Pancreas (tissue), 10 donors: ENCODE measurements at regions not wholly inside any gene's neighbourhood (a gene's known extent, or its start where the extent isn't known, plus 50 kb on each side); places are given as distances from the start of the nearest gene placed in this dataset.

Experiments
- ATAC-seq, 4 donors: fragments of 200-7000 bp; cut with Tn5 transposase; one replicate each; pipeline versions ENCODE4 v1.8.0 to v1.9.1; 2020; ENCODE audit warnings: mild to moderate bottlenecking in 4 of 4, moderate library complexity in 4 of 4
- DNase-seq, 6 donors: peaks; one replicate each; pipeline ENCODE4 v3.0.0-alpha.2; 2020
- FAIRE-seq: peaks from 2 replicates; lab custom pipeline; 2012; peaks lifted over from hg19 to GRCh38; lab: Jason Lieb, UNC
- H3K27ac ChIP-seq, 4 donors: fragments of 200-600 bp; sonication (generic); 1 replicate in 3 of 4; 2 replicates in 1 of 4; pipeline versions ENCODE4 v1.5.0 to v1.8.0; 2020
- H3K27me3 ChIP-seq, 4 donors: fragments of 200-600 bp; one replicate each; pipeline ENCODE4 v1.8.0; 2021
- H3K36me3 ChIP-seq, 3 donors: fragments of 200-600 bp; sonication (generic) in 1 of 3; one replicate each; pipeline versions ENCODE4 v1.5.0 to v1.8.0; 2020 to 2021
- H3K4me1 ChIP-seq, 3 donors: fragments of 200-600 bp; one replicate each; pipeline ENCODE4 v1.8.0; 2021
- H3K4me3 ChIP-seq, 4 donors: fragments of 200-600 bp; sonication (generic) in 2 of 4; one replicate each; pipeline versions ENCODE4 v1.5.0 to v1.8.0; 2020 to 2021
- H3K9me3 ChIP-seq, 4 donors: fragments of 200-600 bp; one replicate each; pipeline ENCODE4 v1.8.0; 2021
- WGBS, 2 donors: extraction: QIAGEN DNeasy Blood & Tissue Kit; methylation state at CpG; one replicate each; pipeline ENCODE4 v1.1.7; 2013; 5-methylcytosine and 5-hydroxymethylcytosine counted together
- intact Hi-C, 3 donors: fragments of 100-400 bp; cut with DNase I; formaldehyde crosslinking; loops; one replicate each; pipeline versions ENCODE4 v1.11.1 to v1.14.2; 2022
- TF ChIP-seq, protein P1 (sequence below), 4 donors: fragments of 200-600 bp; sonication (generic) in 3 of 4; IDR thresholded peaks; one replicate each; pipeline versions ENCODE4 v1.5.0 to v1.8.0; 2021; ENCODE audit warnings: antibody characterized with exemption in 4 of 4
- donor health status: healthy with polysubstance abuse.
- donor health status: DM: no; HTN: no; CAD: no; lungs with moderate emphysema.
- donor health status: DM: no; HTN: no; CAD: no.
- donor health status: control.
- donor health status: control.
- donor health status: Bipolar disorder and iron deficiency.
- donor health status: DM: yes; HTN: yes; CAD: no.
- donor health status: DM: no; HTN: no; CAD: no.
- donor health status: DM: no; HTN: no; CAD: no.
- donor health status: DM: yes; HTN: yes; CAD: no.

DNA sequence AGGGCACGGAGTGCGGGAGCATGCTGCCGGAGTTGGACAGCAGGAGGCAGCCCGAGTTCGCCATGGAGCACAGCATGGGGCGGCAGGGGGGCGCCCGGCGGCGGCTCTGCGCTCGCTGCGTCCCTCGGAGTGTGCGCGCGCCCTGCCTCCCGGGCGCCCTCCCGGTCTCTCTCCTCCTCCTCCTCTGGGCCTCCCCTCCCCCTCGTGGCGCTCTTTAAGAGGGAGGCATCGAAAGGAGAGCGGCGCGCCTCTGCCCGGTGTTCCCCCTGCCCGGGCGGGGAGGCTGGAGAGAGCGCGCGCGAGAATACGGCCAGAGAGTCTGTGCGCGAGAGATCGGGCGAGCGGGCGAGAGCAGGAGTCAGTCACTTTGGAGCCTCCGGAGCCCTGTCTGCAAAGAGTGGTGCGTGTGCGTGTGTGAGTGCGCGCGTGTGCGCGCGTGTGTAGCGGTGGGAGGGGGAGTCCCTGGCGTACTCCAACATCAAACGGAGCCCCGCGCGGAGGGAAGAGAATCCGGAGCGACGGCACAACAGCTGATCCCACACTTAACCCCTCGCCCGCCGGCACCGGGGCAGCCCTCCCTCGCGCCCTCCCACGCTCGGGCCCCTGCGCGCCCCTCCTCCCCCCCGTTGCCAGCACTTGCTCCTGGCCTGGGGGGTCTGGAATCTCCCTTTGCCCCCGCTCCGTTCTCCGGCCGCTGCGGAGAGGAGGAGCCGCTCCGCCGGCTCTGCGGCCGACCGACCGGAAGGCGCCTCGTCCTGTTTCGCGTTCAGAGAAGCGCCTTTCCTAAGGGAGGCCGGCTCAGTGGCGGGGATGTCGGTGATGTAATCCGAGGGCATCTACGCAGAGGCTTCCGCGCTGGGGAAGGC lies 108.9 kb downstream of the ENGASE start:
- H3K4me1 ChIP-seq: no peaks in the 10 kb centered on the region
- intact Hi-C loops: no loop called here
- WGBS, 2 donors: 1 to 2% methylated on average over 75 to 93 of the region's 93 CpGs

GRCh38 chr17:79183043-79183292 lies 108.3 kb downstream of the ENGASE start:
- Histone ChIP-seq H3K36me3 (no peaks in the 10 kb centered on the region), H3K9me3 (no peaks in the 10 kb centered on the region), H3K27me3 (peaks cover 0 to 18% (median 2%) of the 10 kb centered on the region in 4 donors), H3K27ac (no peak overlapping the region), H3K4me1 (no peaks in the 10 kb centered on the region), H3K4me3 (no peak overlapping the region)
- FAIRE-seq (no peak), DNase-seq (no peak), ATAC-seq (no peak)
- TF ChIP-seq, protein P1, sequence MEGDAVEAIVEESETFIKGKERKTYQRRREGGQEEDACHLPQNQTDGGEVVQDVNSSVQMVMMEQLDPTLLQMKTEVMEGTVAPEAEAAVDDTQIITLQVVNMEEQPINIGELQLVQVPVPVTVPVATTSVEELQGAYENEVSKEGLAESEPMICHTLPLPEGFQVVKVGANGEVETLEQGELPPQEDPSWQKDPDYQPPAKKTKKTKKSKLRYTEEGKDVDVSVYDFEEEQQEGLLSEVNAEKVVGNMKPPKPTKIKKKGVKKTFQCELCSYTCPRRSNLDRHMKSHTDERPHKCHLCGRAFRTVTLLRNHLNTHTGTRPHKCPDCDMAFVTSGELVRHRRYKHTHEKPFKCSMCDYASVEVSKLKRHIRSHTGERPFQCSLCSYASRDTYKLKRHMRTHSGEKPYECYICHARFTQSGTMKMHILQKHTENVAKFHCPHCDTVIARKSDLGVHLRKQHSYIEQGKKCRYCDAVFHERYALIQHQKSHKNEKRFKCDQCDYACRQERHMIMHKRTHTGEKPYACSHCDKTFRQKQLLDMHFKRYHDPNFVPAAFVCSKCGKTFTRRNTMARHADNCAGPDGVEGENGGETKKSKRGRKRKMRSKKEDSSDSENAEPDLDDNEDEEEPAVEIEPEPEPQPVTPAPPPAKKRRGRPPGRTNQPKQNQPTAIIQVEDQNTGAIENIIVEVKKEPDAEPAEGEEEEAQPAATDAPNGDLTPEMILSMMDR (IDR thresholded peaks at IDR 0.05): no peak
- WGBS, 2 donors: 2 to 3% methylated on average over 18 to 43 of the region's 43 CpGs
- intact Hi-C loops: no loop called here

More for the DNA sequence above, 108.9 kb downstream of the ENGASE start:
- Histone ChIP-seq H3K9me3 (no peaks in the 10 kb centered on the region), H3K27me3 (peaks cover 0 to 18% (median 2%) of the 10 kb centered on the region in 4 donors), H3K36me3 (no peaks in the 10 kb centered on the region), H3K27ac (no peak overlapping the region), H3K4me3 (no peak overlapping the region)
- ATAC-seq: peak in 1 of 4 donors; percentile 37
- TF ChIP-seq, protein P1 (IDR thresholded peaks at IDR 0.05): no peak
- no peak for FAIRE-seq
- DNase-seq: no peak

GRCh38 chr17:79182176-79183042 lies 107.8 kb downstream of the ENGASE start:
- Histone ChIP-seq H3K27me3 (peaks cover 0 to 18% (median 2%) of the 10 kb centered on the region in 4 donors), H3K9me3 (no peaks in the 10 kb centered on the region), H3K4me1 (no peaks in the 10 kb centered on the region), H3K36me3 (no peaks in the 10 kb centered on the region), H3K4me3 (no peak overlapping the region), H3K27ac (no peak overlapping the region)
- no peak for ATAC-seq
- intact Hi-C loops: no loop called here
- FAIRE-seq: no peak
- DNase-seq: no peak
- TF ChIP-seq, protein P1 (IDR thresholded peaks at IDR 0.05): no peak
- WGBS, 2 donors: 5% methylated on average over 36 to 68 of the region's 68 CpGs

- Histone ChIP-seq H3K36me3 (no peaks in the 10 kb centered on the region), H3K27me3 (peaks cover 0 to 16% (median 0%) of the 10 kb centered on the region in 4 donors), H3K4me3 (no peak overlapping the region), H3K4me1 (no peaks in the 10 kb centered on the region), H3K27ac (no peak overlapping the region), H3K9me3 (no peaks in the 10 kb centered on the region)
- intact Hi-C loops: no loop called here
- DNase-seq: no peak
- ATAC-seq: no peak
- 57 to 67% methylated on average over 20 of the region's 20 CpGs for WGBS, 2 donors
- no peak for FAIRE-seq
- TF ChIP-seq, protein P1 (IDR thresholded peaks at IDR 0.05): no peak
Observed at GRCh38 chr17:79180358-79181005, 105.9 kb downstream of the ENGASE start.
